A549 (cell line): ENCODE measurements at regions not wholly inside any gene's neighbourhood (a gene's known extent, or its start where the extent isn't known, plus 50 kb on each side); places are given as distances from the start of the nearest gene placed in this dataset.

Source experiments
- ATAC-seq, 2 experiments: fragments of 200-7000 bp in 1 of 2; fragments of >200 bp in 1 of 2; cut with Nextera tagmentation in 1 of 2; cut with Tn5 transposase in 1 of 2; 3 replicates each; pipeline versions ENCODE4 v1.8.0 to v1.9.1; 2018 to 2020; ENCODE audit warnings: mild to moderate bottlenecking in 1 of 2, moderate library complexity in 1 of 2
- CTCF ChIA-PET: fragments of 300-600 bp; sonication (Branson Sonifier 250); formaldehyde crosslinking; extraction: SDS; loops from one replicate; lab custom pipeline; 2021; ENCODE audit warnings: antibody characterized with exemption, inconsistent platforms; lab: Yijun Ruan, JAX
- POLR2A ChIA-PET: fragments of 350-600 bp; formaldehyde crosslinking; extraction: SDS; loops from one replicate; lab custom pipeline; 2021; ENCODE audit warnings: antibody characterized with exemption, inconsistent platforms; lab: Yijun Ruan, JAX
- DNase-seq, 2 experiments: peaks; one replicate each; pipeline versions ENCODE4 v3.0.0 to v3.0.0-alpha.2; 2011 to 2016; ENCODE audit warnings: low read depth in 1 of 2, low spot score in 1 of 2
- FAIRE-seq: peaks from 2 replicates; lab custom pipeline; 2011; peaks lifted over from hg19 to GRCh38; lab: Jason Lieb, UNC
- H3K27ac ChIP-seq, 2 experiments: fragments of >200 bp; sonication (Bioruptor Twin); formaldehyde crosslinking; 3 replicates each; pipeline ENCODE4 v1.5.1; 2016 to 2017
- H3K4me1 ChIP-seq: fragments of >200 bp; sonication (Bioruptor Twin); formaldehyde crosslinking; 3 replicates; pipeline ENCODE4 v1.6.1; 2016
- H3K4me2 ChIP-seq: fragments of >200 bp; sonication (Bioruptor Twin); formaldehyde crosslinking; 3 replicates; pipeline ENCODE4 v1.6.1; 2016
- H3K4me3 ChIP-seq: fragments of >200 bp; sonication (Bioruptor Twin); formaldehyde crosslinking; 3 replicates; pipeline ENCODE4 v1.5.1; 2016
- H3K9me3 ChIP-seq: fragments of >200 bp; sonication (Bioruptor Twin); formaldehyde crosslinking; 3 replicates; pipeline ENCODE4 v1.6.1; 2016
- CBX2 ChIP-seq: fragments of 200-600 bp; sonication (generic); IDR thresholded peaks from 2 replicates; pipeline ENCODE4 v1.6.1; 2016; ENCODE audit warnings: low read depth, mild to moderate bottlenecking, borderline replicate concordance
- CBX8 ChIP-seq: fragments of 200-600 bp; sonication (generic); IDR thresholded peaks from 2 replicates; pipeline ENCODE4 v1.6.1; 2016
- CHD4 ChIP-seq: fragments of 200-600 bp; sonication (generic); IDR thresholded peaks from 2 replicates; pipeline ENCODE4 v1.6.1; 2016; ENCODE audit warnings: antibody characterized with exemption, mild to moderate bottlenecking, borderline replicate concordance
- ELK1 ChIP-seq: fragments of 150-350 bp; IDR thresholded peaks from 2 replicates; pipeline ENCODE4 v1.6.1; 2014; ENCODE audit warnings: low read depth, mild to moderate bottlenecking, low read length
- HMGXB4 ChIP-seq: fragments of 250-450 bp; sonication (Bioruptor Pico); IDR thresholded peaks from 2 replicates; pipeline ENCODE4 v1.5.0; 2021; ENCODE audit warnings: mild to moderate bottlenecking, moderate library complexity, borderline replicate concordance
- HOXB13 ChIP-seq: fragments of 250-450 bp; sonication (Bioruptor Pico); IDR thresholded peaks from 2 replicates; pipeline ENCODE4 v1.5.0; 2020; ENCODE audit warnings: low read depth, mild to moderate bottlenecking, moderate library complexity
- HOXB5 ChIP-seq: fragments of 250-450 bp; sonication (Bioruptor Pico); IDR thresholded peaks from 2 replicates; pipeline ENCODE4 v1.5.0; 2020; ENCODE audit warnings: mild to moderate bottlenecking, moderate library complexity
- JUN ChIP-seq, 2 experiments: fragments of >200 bp; sonication (Bioruptor Twin); formaldehyde crosslinking; IDR thresholded peaks; 2 replicates in 1 of 2; 3 replicates in 1 of 2; pipeline ENCODE4 v1.6.1; 2016 to 2017
- KDM1A ChIP-seq: fragments of 200-600 bp; sonication (generic); IDR thresholded peaks from 2 replicates; pipeline ENCODE4 v1.6.1; 2016; ENCODE audit warnings: low read depth, mild to moderate bottlenecking
- MAFK ChIP-seq: fragments of 450-650 bp; IDR thresholded peaks from 2 replicates; pipeline ENCODE4 v1.6.1; 2014; ENCODE audit not compliant: partially characterized antibody
- MAZ ChIP-seq: fragments of 150-350 bp; IDR thresholded peaks from 2 replicates; pipeline ENCODE4 v1.6.1; 2014; ENCODE audit warnings: antibody characterized with exemption, low read depth, low read length, borderline replicate concordance
- MYC ChIP-seq: IDR thresholded peaks from 2 replicates; pipeline ENCODE4 v1.6.1; 2012; ENCODE audit warnings: mild to moderate bottlenecking, inconsistent platforms, low read length, improper control_type of control experiment, borderline replicate concordance
- PHF8 ChIP-seq: fragments of 200-600 bp; sonication (generic); IDR thresholded peaks from 2 replicates; pipeline ENCODE4 v1.6.1; 2016; ENCODE audit warnings: low read depth, mild to moderate bottlenecking, antibody characterized with exemption, moderate library complexity, borderline replicate concordance
- REST ChIP-seq: fragments of 200-600 bp; sonication (generic); IDR thresholded peaks from 2 replicates; pipeline ENCODE4 v1.6.1; 2016; ENCODE audit warnings: antibody characterized with exemption, mild to moderate bottlenecking, moderate library complexity
- RFX5 ChIP-seq: fragments of 450-650 bp; IDR thresholded peaks from 2 replicates; pipeline ENCODE4 v1.7.1; 2014; ENCODE audit warnings: antibody characterized with exemption, mild to moderate bottlenecking, moderate library complexity
- SMC3 ChIP-seq: fragments of >200 bp; sonication (Bioruptor Twin); formaldehyde crosslinking; IDR thresholded peaks from 3 replicates; pipeline ENCODE4 v1.6.1; 2018; ENCODE audit warnings: inconsistent platforms
- TFCP2L1 ChIP-seq: fragments of 250-450 bp; sonication (Bioruptor Pico); IDR thresholded peaks from 2 replicates; pipeline ENCODE4 v1.5.0; 2021; ENCODE audit warnings: mild to moderate bottlenecking
- ZFP36 ChIP-seq: fragments of 450-650 bp; IDR thresholded peaks from 2 replicates; pipeline ENCODE4 v1.6.1; 2014; ENCODE audit warnings: borderline replicate concordance; ENCODE audit not compliant: partially characterized antibody
- WGBS: methylation state at CpG from one replicate; pipeline ENCODE4 v1.1.6; 2017; ENCODE audit errors: missing lambda C conversion rate; 5-methylcytosine and 5-hydroxymethylcytosine counted together

DNA sequence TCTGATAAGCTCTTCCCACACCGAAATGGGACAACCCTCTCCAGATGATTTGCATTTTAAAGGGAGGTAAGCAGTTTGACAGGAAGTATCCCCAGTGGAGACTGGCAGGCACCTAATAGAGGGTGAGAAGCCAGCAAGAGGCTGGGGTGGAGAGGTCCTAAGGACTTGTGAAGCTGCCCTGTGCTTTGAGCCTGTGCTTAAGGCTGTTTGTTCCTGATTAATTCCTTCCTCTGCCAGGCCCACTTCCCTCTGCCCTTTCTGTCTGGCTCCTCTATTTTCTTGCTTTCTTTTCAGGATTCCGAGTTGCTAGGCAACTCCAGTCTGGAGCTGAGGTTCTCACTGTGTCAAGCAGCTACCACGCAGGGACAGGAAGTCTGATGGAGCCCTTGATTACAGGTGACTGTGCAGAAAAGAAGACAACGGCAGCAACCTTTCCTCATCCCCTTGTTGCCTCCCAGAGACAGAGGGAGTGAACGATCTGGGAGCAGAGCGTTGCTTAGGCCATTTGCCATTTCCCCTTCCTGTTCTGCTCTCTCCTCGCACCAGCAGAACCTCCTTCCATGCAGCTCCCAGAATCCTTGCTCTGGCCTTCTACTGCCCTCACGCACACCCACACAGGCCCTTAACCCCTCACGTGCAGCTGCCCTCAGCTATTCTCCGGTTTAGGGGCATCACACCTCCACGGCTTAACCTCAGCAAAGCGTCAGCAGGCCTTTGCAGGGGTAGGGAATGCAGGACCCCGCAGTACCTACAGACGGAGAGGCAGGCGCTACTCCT is 103.6 kb upstream of the CELF4 start:
- CTCF ChIA-PET: interaction anchor here (0.6 kb wide), 1 partner anchor 90 kb away, joined by 3 read pairs; no protein-coding TSS in a partner anchor
- no peak for TF ChIP-seq CBX2
- TF ChIP-seq, all 56 proteins: peak for 0

DNA sequence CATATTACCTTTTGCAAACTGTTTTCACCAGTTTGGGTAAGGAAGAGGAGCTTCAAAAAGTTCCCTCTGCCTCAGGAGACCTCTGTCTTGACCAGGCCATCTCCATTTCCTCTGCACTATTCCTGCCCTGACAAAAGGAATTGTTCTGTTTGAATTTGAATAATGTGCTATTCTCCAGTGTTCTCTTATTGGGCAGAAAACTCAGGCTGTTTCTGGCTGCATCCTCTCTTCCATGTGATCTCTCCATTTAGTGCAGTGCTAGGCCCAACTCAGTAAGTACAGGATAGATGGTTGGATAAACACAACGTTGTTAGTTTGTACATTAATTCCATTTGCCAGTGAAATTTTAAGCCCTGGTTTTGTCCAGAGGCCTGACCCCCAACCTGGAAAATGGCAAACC is 102.2 kb upstream of the CELF4 start:
- Histone ChIP-seq H3K9me3 (no peaks in the 10 kb centered on the region), H3K4me1 (no peaks in the 10 kb centered on the region), H3K4me2 (no peak overlapping the region), H3K27ac (no peak overlapping the region), H3K4me3 (no peak overlapping the region)
- TF ChIP-seq CHD4 (no peak), RFX5 (no peak), HOXB5 (CRISPR knock-in tag) (no peak), MYC (no peak), MAZ (no peak), HMGXB4 (CRISPR knock-in tag) (no peak), MAFK (no peak), HOXB13 (CRISPR knock-in tag) (no peak), ELK1 (no peak), JUN (IDR thresholded peaks at IDR 0.05) (no peak), TFCP2L1 (no peak), KDM1A (no peak), ZFP36 (no peak), CBX8 (no peak), SMC3 (no peak), REST (no peak), PHF8 (no peak)
- ATAC-seq: no peak
- ChIA-PET CTCF (no interaction called here), POLR2A (no interaction called here)
- no peak for FAIRE-seq
- no peak for DNase-seq
- WGBS: 0% methylated on average over 1 of the region's 1 CpG

More for the DNA sequence above, 103.6 kb upstream of the CELF4 start:
- Histone ChIP-seq H3K4me1 (no peaks in the 10 kb centered on the region), H3K4me2 (no peak overlapping the region), H3K4me3 (no peak overlapping the region), H3K9me3 (no peaks in the 10 kb centered on the region), H3K27ac (no peak overlapping the region)
- 11% methylated on average over 8 of the region's 15 CpGs for WGBS
- DNase-seq: no peak
- no peak for FAIRE-seq
- POLR2A ChIA-PET: no interaction called here
- no peak for ATAC-seq
